ENCODE measurements at regions not wholly inside any gene's neighbourhood (a gene's known extent, or its start where the extent isn't known, plus 50 kb on each side); places are given as distances from the start of the nearest gene placed in this dataset.
"Not testable (repeated sequence)": the region's sequence is repeated elsewhere in the genome, so short reads cannot be mapped to it uniquely, and the experiment has no call there.

DNA sequence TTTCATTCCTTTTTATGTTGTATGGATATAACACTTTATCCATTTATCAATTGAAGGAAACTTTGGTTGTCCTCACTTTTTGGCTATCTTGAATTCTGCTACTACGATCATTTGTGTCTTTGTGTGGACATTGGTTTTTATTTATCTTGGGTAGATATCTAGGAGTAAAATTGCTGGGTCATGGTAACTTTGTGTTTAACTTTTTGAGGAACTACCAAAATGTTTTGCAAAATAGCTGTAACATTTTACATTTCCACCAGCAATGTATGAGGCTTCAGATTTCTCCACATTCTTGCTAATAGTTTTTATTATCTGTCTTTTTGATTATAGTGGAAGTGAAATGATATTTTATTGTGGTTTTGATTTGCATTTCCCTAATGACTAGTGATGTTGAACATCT lies 55.6 kb downstream of the TLNRD1 start:
- POLR2A ChIA-PET, result no interaction called here
- TF ChIP-seq L3MBTL2 (conservative IDR thresholded peaks at IDR 0.05), result no peak
- TF ChIP-seq NFRKB (IDR thresholded peaks at IDR 0.05), result no peak
- TF ChIP-seq FOXM1 (IDR thresholded peaks at IDR 0.05; ENCODE audit: borderline replicate concordance), result no peak
- TF ChIP-seq BHLHE40 (IDR thresholded peaks at IDR 0.05; ENCODE audit: borderline replicate concordance), result no peak
- no peak for TF ChIP-seq TARDBP (IDR thresholded peaks at IDR 0.05)
- TF ChIP-seq ARNT (IDR thresholded peaks at IDR 0.05), result no peak
- no peak for TF ChIP-seq SUZ12 (IDR thresholded peaks at IDR 0.05)
- TF ChIP-seq ZNF384 (IDR thresholded peaks at IDR 0.05), result no peak
- no peak for DNase-seq (ENCODE audit: extremely low spot score)
- CTCF ChIA-PET, result no interaction called here

DNA sequence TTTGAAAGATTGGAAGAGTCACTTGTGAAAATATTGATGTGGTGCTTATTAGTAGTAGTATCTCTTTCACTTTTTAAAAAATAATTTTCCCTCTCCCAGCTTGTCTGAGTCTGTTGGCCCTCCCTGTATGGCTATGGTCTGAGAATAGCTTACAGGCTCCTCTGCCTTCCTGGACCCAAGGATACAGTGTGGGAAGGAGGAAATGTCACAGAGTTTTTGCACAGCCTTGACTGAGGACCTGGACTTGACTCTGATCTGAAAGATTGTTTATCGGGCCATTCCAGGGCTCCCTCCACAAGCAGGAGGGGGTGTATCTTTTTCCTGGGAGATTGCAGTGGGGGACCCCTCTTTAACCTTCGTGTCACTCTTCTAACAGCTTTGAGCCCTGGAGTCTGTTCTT lies 59.7 kb downstream of the TLNRD1 start:
- CTCF ChIA-PET, result interaction anchor here (0.6 kb wide), 1 partner anchor 206 kb away, joined by 4 read pairs; no protein-coding TSS in a partner anchor

GRCh38 chr15:81060907-81061306 lies 60.2 kb downstream of the TLNRD1 start:
- CTCF ChIA-PET, result no interaction called here
- TF ChIP-seq FOXM1 (IDR thresholded peaks at IDR 0.05; ENCODE audit: borderline replicate concordance), result no peak
- TF ChIP-seq ZNF384 (IDR thresholded peaks at IDR 0.05), result no peak
- TF ChIP-seq ARNT (IDR thresholded peaks at IDR 0.05), result no peak
- no peak for TF ChIP-seq LEF1 (IDR thresholded peaks at IDR 0.05; ENCODE audit: borderline replicate concordance)
- no peak for TF ChIP-seq SP1 (IDR thresholded peaks at IDR 0.05)
- TF ChIP-seq BHLHE40 (IDR thresholded peaks at IDR 0.05; ENCODE audit: borderline replicate concordance), result no peak
- no peak for TF ChIP-seq L3MBTL2 (conservative IDR thresholded peaks at IDR 0.05)
- TF ChIP-seq ELF4 (IDR thresholded peaks at IDR 0.05), result no peak
- TF ChIP-seq CTBP1 (IDR thresholded peaks at IDR 0.05; ENCODE audit: borderline replicate concordance), result no peak
- DNase-seq (ENCODE audit: extremely low spot score), result no peak
- POLR2A ChIA-PET, result no interaction called here

More for the DNA sequence above, 59.7 kb downstream of the TLNRD1 start:
- POLR2A ChIA-PET, result no interaction called here
- DNase-seq (ENCODE audit: extremely low spot score), result no peak
- TF ChIP-seq ZNF384 (IDR thresholded peaks at IDR 0.05) (no peak), FOXA1 (IDR thresholded peaks at IDR 0.05) (no peak), SP1 (IDR thresholded peaks at IDR 0.05) (no peak), L3MBTL2 (conservative IDR thresholded peaks at IDR 0.05) (no peak), FOXK2 (IDR thresholded peaks at IDR 0.05) (no peak), SUZ12 (IDR thresholded peaks at IDR 0.05) (no peak), FOXM1 (IDR thresholded peaks at IDR 0.05; ENCODE audit: borderline replicate concordance) (no peak), NFRKB (IDR thresholded peaks at IDR 0.05) (no peak), BHLHE40 (IDR thresholded peaks at IDR 0.05; ENCODE audit: borderline replicate concordance) (no peak), CTBP1 (IDR thresholded peaks at IDR 0.05; ENCODE audit: borderline replicate concordance) (no peak), ELF4 (IDR thresholded peaks at IDR 0.05) (no peak), HDGF (IDR thresholded peaks at IDR 0.05; ENCODE audit: borderline replicate concordance) (no peak), ARNT (IDR thresholded peaks at IDR 0.05) (no peak), TARDBP (IDR thresholded peaks at IDR 0.05) (no peak), LEF1 (IDR thresholded peaks at IDR 0.05; ENCODE audit: borderline replicate concordance) (no peak)
- TF ChIP-seq, protein P1, sequence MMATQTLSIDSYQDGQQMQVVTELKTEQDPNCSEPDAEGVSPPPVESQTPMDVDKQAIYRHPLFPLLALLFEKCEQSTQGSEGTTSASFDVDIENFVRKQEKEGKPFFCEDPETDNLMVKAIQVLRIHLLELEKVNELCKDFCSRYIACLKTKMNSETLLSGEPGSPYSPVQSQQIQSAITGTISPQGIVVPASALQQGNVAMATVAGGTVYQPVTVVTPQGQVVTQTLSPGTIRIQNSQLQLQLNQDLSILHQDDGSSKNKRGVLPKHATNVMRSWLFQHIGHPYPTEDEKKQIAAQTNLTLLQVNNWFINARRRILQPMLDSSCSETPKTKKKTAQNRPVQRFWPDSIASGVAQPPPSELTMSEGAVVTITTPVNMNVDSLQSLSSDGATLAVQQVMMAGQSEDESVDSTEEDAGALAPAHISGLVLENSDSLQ (IDR thresholded peaks at IDR 0.05), result no peak

DNA sequence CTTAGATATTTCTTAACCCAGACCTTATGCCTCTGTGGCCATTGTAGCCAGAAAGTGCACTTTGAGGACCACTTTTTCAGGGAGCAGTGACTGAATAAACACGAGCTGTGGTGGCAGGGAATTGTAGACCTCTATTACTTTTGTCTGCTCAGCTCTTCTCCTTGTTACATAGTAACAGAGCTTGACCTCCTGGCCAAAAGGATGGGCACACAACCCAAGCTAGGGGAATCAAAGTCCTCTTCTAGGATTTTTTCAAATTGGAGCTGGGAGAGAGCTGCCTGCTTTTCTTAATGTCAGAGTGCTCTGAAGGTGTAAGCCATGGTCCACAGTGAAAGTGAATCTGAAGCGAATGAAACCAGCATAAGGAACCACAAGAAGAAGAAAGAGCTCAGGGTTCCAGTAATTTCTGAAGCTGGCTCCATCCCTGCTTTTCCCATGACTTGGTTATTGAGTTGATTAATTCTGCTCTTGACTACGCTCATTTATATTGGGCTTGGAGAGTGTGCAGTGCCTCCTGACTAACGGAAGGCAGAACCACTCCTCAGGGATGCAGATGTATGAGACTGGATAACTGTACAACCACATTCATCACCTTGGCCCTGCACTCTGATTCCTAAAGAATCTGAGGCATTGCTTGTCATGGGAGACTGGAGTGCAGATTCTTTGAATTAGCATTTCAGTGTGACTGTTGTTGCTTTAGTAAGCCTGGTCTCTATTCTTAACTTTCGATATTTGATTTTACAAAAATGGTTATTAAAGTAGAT lies 60.9 kb downstream of the TLNRD1 start:
- ChIA-PET CTCF (no interaction called here), POLR2A (no interaction called here)
- no peak for DNase-seq (ENCODE audit: extremely low spot score)
- TF ChIP-seq SP1 (IDR thresholded peaks at IDR 0.05) (no peak), TARDBP (IDR thresholded peaks at IDR 0.05) (no peak)

DNA sequence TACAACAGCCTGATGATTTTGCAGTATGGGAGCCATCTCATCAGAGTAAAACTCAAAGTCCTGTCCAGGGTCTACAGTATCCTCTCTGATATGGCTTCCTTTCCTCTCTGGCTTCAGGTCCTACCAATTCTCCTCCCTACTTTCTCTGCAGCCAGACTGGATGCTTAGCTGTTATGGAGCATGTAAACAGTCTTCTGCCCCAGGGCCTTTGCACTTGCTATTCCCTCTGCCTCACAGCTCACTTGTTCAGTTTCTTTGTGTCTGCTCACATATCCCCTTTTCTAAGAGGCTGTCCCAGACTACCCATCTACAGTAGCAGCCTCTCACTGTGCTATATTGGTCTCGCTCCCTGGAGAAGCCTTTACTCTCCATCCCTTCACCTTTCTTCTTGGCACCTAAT lies 62.2 kb downstream of the TLNRD1 start:
- no peak for DNase-seq (ENCODE audit: extremely low spot score)
- POLR2A ChIA-PET, result no interaction called here
- CTCF ChIA-PET, result no interaction called here
- TF ChIP-seq NFRKB (IDR thresholded peaks at IDR 0.05) (no peak), TARDBP (IDR thresholded peaks at IDR 0.05) (no peak)

- TF ChIP-seq SP1 (IDR thresholded peaks at IDR 0.05) (no peak), CTBP1 (IDR thresholded peaks at IDR 0.05; ENCODE audit: borderline replicate concordance) (no peak), FOXA1 (IDR thresholded peaks at IDR 0.05) (no peak), ZNF384 (IDR thresholded peaks at IDR 0.05) (no peak), NFRKB (IDR thresholded peaks at IDR 0.05) (no peak), FOXK2 (IDR thresholded peaks at IDR 0.05) (no peak)
- no peak for DNase-seq (ENCODE audit: extremely low spot score)
- POLR2A ChIA-PET, result no interaction called here
- CTCF ChIA-PET, result interaction anchor here (0.8 kb wide), 1 partner anchor 91 kb away, joined by 4 read pairs; no protein-coding TSS in a partner anchor
These were observed 63.5 kb downstream of the TLNRD1 start for GRCh38 chr15:81064253-81064652.

DNA sequence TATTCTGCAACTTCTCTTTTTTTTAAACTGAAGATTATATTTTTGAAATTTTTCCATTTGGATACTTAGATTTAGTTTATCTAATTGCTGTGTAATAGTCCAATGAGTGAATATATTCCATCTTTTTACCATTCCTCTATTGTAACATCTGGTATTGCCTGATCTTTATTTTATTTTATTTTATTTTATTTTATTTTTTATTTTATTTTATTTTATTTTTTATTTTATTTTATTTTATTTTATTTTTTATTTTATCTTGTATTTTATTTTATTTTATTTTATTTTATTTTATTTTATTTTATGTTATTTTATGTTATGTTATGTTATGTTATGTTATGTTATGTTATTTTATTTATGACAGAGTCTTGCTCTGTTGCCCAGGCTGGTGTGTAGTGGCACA lies 66.5 kb upstream of the CFAP161 start:
- CTCF ChIA-PET, result interaction anchor here (0.9 kb wide), 1 partner anchor 198 kb away, joined by 3 read pairs; no protein-coding TSS in a partner anchor
- POLR2A ChIA-PET, result interaction anchor here (1.0 kb wide), 1 partner anchor 14 kb away, joined by 3 read pairs; no protein-coding TSS in a partner anchor
- not testable (repeated sequence) for DNase-seq (ENCODE audit: extremely low spot score)

DNA sequence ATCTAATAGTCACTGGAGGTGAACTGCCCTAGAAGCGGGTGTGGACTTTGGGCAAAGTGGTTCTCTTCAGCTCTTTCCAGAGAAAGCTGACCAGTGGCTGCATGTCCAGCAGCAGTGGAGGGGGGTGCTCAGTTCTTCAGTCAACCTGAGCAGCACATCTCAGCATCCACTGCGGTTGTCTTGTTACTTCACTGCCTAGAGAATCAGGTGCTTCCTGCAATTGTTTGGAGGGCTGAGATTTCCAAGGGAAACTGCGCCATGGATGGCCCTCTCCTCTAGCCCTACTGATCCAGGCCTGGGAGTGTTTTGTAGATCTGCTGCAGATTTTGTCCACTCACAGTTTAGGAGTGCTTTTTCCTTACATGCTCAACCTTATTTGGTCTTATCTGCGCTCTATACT lies 65.6 kb upstream of the CFAP161 start:
- TF ChIP-seq FOXK2 (IDR thresholded peaks at IDR 0.05) (no peak), TARDBP (IDR thresholded peaks at IDR 0.05) (no peak), NFRKB (IDR thresholded peaks at IDR 0.05) (no peak), SUZ12 (IDR thresholded peaks at IDR 0.05) (no peak), ELF4 (IDR thresholded peaks at IDR 0.05) (no peak), FOXM1 (IDR thresholded peaks at IDR 0.05; ENCODE audit: borderline replicate concordance) (no peak), L3MBTL2 (conservative IDR thresholded peaks at IDR 0.05) (no peak), ARNT (IDR thresholded peaks at IDR 0.05) (no peak), SP1 (IDR thresholded peaks at IDR 0.05) (no peak), HDGF (IDR thresholded peaks at IDR 0.05; ENCODE audit: borderline replicate concordance) (no peak), FOXA1 (IDR thresholded peaks at IDR 0.05) (no peak), LEF1 (IDR thresholded peaks at IDR 0.05; ENCODE audit: borderline replicate concordance) (no peak), CTBP1 (IDR thresholded peaks at IDR 0.05; ENCODE audit: borderline replicate concordance) (no peak), BHLHE40 (IDR thresholded peaks at IDR 0.05; ENCODE audit: borderline replicate concordance) (no peak), ZNF384 (IDR thresholded peaks at IDR 0.05) (no peak)
- TF ChIP-seq, protein P1 (IDR thresholded peaks at IDR 0.05), result no peak
- CTCF ChIA-PET, result interaction anchor here (0.9 kb wide), 1 partner anchor 197 kb away, joined by 3 read pairs; no protein-coding TSS in a partner anchor

More for the DNA sequence above, 65.6 kb upstream of the CFAP161 start:
- no peak for DNase-seq (ENCODE audit: extremely low spot score)
- POLR2A ChIA-PET, result interaction anchor here (1.0 kb wide), 1 partner anchor 13 kb away, joined by 3 read pairs; no protein-coding TSS in a partner anchor
